ENCODE measurements at regions not wholly inside any gene's neighbourhood (a gene's known extent, or its start where the extent isn't known, plus 50 kb on each side); places are given as distances from the start of the nearest gene placed in this dataset.

- TF ChIP-seq CTCF (IDR thresholded peaks at IDR 0.05): no peak
- TF ChIP-seq POLR2A (IDR thresholded peaks at IDR 0.05): no peak
- no peak for TF ChIP-seq POLR2AphosphoS5 (IDR thresholded peaks at IDR 0.05)
Measured at GRCh38 chr5:89047571-89047970, 164.6 kb upstream of the MEF2C start.
